ENCODE measurements at regions not wholly inside any gene's neighbourhood (a gene's known extent, or its start where the extent isn't known, plus 50 kb on each side); places are given as distances from the start of the nearest gene placed in this dataset.
A peak's percentile ranks its signal among the peaks of the same experiment; 100 is the strongest.

DNA sequence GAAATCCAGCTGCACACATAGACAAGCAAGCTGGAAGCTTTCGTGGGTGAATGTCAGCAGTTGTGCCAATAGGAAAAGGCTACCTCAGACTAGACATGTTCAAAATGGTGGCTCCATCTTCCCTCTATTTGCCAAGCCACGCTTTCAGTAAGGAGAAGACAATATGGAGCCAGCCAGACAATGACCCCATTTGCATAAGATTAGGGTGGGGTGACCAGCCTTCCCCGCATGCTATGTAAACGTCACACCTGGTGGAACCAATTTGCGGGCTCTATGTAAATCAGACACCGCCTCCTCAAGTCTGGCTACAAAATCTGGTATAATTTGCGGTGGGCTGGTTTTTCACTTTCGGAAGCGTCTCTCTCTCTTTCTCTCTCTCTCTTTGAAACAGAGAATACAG is 297.4 kb upstream of the PCDH15 start:
- no peak for DNase-seq

DNA sequence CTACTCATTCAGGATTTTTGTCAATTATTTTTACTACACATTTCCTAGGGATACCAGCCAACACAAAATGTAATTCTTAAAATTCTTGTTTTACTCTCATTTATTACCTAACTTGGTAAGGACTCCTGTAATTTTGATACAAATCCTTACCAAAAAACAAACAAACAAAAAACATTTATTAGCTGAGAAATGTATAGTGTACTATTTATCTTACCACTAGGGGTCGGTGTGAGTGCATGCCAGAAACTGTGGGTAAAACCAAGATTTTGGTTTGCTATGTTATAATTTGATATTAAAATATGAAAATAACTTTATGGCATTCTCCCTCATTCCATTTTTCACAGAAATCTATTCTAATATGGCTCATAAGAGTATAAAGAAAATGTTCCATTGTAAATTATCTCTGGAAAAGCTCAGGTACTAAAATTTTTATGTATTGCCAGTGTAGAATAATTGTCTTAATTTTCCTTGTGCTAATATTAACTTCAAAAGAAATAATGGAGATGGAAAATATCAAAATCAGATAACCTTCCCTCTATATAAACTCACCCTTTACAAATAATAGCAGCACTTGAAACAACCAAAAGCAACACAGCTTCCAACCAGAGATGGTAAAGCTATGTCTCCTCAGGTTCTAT is 290.8 kb upstream of the PCDH15 start:
- DNase-seq = peak; percentile 1

DNA sequence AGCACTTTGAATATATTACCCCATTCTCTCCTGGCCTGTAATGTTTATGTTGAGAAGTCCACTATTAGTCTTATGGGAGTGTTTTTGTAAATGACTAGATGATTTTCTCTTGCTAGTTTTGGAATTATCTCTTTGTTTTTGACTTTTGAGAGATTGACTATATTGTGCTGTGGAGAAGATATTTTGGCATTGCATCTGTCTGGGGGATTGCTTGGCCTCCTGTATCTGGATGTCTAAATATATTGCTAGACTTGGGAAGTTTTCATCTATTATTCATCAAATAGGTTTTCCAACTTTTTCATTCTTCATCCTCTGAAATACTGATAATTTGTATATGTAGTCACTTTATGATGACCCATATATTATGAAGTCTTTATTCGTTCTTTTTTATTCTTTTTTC is 277.1 kb upstream of the PCDH15 start:
- DNase-seq = no peak

DNA sequence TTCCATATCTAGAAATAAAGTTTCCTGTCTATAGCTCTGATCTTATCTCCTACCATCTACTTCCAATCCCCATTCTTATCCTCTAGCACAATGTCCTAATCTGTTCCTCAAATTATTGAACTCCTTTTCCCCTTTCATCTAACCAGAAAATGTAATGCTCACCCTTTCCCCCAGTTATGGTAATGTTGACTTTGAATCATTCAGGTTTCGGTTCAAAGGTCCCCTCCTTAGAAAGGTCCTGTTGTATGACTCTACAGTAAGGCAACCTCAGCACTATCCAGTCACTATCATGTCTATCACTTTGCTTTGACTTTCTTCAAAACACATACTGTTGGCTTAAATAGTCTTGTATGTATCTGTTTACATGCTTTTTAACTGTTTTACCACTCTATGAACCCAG is 264.2 kb upstream of the PCDH15 start:
- no peak for DNase-seq

DNA sequence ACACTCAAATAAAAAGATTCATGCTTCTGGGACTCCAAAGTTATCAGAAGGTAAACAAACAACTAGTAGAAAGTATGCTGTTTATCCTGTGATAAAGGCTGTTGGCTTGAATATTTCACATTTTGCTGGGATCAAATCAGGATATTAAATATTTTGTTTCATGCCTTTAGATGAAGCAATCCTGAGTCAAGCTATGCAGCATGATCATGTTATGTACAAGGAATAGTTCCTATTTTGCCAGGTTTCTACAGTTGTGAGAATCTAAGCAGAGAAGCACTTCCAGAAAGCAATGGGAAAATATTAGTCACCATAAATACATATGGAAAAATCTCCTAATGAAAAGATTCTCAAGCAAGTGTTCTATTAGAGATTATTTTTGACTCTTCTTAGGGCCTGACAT is 262.8 kb upstream of the PCDH15 start:
- DNase-seq = no peak

DNA sequence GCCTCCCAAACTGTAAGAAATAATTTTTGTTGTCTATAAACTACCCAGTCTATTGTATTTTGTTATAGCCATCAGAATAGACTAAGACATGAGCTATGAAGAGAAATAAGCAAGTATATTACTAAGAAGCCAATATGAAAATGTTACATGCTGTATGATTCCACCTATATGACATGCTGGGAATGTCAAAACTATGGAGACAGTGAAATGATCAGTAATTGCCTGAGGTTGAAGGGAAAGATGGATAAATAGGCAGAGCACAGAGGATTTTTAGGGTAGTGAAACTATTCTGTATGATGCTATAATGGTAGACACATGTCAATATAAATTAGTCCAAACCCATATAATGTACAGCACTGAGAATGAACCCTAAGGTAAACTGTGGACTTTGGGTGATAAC is 261.3 kb upstream of the PCDH15 start:
- no peak for DNase-seq

DNA sequence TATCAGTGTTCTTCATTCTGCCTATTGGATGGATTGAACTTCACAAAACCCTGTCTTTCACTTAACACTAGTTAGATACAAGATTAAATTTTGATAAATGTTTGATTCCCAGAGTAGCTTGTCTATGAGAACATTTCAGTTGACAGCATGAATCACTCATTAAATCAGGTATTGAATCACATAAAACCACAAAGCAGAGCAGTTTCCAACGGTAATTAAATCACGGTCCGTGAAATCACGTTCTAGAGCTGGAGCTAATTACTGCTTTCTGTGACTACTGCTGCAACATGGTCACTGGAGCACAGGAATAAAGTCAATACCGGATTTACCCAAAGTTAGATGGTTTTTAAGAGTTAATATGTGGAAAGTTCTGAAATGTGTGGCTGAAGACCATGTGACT is 257.8 kb upstream of the PCDH15 start:
- no peak for DNase-seq

DNA sequence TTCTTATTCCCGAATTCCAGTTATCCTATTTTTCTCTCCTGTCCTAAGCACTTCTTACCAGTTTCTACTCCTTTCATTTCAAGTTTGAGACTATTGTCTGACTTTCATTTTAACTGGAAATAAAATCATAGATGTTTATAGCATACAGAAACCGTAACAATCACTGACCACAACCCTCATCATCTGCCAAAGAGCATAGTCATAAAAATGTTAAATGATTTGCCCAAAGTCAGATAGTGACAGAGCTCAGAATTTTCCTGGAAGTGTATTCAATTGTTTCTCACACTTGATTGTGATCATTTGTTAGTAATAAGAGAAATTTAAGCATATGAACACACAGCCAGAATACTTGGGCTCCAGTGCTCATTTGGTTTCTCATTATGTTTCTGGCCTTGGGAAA is 250.5 kb upstream of the PCDH15 start:
- DNase-seq = no peak

DNA sequence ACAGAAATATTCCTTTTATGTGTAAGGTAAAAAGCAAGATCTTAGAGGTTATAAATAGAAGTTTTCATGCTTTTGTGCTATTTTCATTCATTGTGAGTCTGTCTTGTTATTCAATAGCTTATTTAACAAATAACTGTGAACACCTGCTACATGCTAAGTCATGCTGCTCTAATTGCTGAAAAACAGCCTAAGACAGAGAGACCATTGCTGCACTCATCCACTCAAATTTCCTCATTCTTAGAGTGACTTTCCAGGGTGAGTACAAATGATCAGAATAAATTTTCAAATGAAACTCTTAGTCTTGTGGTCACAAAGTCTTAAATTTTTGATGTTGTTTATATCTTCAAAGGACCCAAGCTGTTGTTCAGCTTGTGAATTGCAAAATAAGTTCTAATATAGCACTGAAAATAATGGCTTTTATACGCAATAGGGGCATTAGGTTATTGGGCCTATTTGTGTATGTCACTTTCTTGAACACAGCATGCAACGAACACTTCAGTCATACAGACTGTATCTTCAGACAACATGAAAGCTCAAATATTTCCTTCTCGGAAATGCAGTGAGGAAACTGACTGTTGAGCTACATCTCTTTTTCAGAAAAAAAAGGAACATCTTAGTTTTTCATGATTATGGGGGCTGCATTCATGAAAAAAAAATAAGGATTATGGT is 247.9 kb upstream of the PCDH15 start:
- no peak for DNase-seq

DNA sequence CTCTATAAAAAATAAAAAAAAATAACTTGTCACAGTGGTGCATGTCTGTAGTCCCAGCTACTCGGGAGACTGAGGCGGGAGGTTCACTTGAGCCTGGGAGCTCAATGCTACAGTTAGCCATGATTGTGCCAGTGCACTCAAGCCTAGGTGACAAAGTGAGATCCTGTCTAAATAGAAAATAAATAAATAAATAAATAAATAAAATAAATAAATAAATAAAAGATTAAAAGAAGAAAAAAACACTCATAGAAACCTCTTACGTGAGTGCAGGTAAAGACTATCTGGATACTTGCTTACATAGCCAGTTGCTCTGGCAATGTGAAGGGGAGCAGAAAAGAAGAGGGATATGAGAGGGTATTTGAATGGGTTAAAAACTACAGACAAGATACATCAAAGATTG is 242.5 kb upstream of the PCDH15 start:
- DNase-seq = no peak

DNA sequence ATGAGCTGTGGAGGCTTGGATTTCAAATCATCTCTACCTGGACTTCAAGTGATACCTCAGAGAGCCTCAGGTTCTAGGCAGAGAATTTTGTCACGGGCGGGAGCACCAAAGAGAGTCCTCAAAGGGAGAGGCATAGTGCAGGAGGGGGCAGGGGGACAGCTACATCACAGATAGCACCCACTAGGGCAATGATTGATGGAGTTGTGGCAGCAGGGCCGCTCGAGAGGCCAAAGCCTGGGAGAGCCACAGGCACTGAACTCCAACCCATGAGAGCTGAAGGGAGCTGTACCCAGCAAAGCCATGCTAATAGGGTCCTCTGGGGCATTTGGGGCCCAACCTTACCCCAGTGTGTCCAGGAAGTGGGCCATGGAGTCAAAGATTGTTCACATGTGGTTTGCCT is 232.0 kb upstream of the PCDH15 start:
- no peak for DNase-seq

DNA sequence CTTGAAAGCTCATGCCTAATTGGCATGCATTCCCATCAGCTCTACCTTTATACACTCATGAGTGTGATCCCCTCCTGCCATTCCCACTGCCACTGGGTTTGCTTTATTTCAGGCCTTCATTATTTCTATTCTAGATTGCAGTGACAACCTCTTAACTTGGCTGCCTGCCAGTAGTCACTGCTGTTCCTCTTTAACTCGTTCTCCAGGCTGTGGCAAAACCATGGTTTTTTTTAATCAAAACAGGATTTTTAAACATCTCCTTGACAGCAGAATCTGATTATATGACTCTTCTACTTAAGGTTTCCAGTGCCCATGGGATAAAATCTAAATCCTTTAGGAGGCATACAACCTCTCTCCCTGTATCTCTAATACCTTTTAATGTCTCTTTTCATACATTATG is 223.7 kb upstream of the PCDH15 start:
- no peak for DNase-seq

DNA sequence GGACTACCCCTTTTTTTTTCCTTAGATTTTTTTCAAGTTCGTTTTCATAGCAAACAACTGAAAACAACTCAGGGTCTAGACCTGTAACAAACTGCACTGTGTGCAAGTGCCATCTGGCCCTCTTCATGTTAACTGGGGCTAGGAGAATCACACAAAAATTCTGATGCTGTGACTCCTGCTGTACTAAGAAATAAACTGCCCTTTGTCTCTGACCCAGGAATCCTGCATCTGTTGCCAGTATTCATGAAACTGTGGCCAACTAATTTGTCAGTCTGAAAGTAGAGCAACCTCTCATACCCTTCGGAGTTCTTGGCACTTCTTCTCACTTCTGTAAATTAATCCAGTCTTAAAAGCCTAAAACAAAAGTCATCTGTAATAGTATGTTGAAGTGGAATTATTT is 218.4 kb upstream of the PCDH15 start:
- no peak for DNase-seq

DNA sequence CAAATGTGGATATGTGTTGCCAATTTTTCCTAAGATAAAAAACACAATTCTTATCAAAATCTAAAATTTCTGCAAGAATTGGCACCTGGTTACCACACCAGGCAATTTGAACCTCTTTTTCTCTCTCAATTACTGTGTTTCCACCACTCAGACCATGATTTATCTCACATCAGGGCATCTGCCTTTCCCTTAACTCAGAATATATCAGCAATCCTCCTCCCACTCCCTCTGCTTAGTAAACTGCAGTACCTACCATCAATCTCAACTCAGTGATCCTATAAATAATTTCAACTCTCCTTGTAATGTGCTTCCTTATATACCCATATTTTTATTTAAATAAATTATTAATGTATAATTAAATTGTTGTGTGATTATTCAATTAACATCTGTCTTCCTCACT is 212.3 kb upstream of the PCDH15 start:
- DNase-seq = no peak

DNA sequence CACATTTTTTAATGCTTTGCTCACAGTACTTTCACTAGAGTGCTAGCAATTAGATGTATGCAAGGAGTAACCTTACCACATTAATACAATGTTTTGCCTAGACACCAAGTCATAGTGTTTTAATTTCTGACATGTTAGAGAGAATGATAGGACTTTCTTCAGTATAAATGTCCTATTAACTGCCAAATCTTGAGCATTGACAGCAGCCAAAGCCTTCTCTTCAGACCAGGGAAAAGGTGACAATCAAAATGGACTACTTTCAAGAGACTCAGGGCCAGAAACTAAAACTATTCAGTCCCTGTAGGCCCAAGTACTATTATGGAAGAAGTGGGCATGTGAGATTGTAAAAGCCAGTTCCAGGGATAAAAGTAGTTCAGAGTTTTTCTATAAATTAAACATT is 201.4 kb upstream of the PCDH15 start:
- no peak for DNase-seq

DNA sequence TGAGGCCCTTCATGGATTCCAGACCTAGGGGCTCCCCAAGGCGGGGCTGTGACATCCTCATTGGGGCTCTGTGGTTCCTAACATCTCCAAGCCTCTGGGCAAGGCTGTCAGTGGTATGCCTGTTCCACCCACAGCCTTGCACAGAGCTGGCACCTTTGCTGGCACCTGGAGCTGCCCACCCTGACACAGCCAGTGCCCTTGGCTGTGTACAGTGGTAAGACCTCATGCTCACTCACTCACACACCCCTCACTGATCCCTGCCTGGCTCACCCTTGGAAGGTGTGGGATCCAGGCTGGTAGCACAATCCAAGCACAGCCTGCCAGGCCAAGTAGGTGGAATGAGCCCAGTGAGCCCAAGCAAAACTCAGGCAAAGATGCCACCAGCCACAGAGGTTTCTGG is 200.4 kb upstream of the PCDH15 start:
- DNase-seq = no peak

DNA sequence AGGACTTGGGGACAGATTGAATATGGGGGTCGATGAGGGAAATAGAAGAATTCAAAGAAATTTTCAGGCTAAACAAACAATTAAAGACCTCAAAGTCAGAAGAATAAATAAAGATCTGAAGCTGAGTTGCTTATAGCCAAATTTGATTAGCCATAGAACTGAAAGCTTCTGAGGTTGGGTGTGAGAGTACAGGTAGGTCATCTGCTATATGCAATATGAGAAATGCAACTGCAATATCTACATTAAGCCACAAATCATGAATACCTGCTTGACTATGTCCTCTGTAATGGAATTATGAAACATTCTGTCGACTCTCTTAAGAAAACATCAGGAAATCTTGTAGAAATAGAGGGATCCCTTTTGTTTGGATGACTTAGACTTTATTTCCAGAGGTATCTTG is 192.1 kb upstream of the PCDH15 start:
- DNase-seq = no peak

DNA sequence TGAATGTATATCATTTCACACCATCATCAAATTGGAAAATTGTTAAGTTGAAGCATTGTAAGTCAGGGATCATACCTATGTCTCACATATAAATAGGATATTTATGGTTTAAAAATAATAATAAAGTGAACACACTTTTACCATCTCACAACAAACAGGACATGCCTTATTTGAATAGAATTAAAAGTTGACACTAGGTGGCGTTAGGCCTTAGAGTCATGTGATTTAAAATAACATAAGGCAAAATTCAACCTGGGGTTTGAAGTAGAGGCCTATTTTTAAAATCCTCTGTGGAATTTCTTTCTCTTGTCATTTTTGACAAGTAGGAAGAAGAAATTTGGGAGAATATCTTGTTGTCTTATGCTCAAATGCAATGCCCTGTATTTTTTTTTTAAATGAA is 184.7 kb upstream of the PCDH15 start:
- DNase-seq = no peak

DNA sequence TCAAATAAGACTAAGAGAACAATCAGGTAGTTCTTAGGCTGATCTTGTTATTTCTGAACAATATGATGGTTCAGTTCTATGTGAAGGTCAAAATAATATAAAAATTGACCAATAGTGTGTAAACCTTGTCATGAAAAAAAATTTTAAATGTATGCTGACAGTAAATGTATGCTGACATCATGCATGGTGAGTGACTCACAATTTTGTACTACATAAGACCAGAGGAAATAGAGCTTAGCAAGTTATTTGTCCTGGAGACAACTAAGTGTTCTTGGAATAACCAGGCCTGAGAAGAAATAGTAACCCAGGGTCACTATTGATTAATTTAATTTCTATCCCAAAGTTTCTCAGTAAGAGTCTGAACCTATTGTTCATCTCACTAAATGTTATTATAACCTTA is 182.2 kb upstream of the PCDH15 start:
- DNase-seq = no peak

DNA sequence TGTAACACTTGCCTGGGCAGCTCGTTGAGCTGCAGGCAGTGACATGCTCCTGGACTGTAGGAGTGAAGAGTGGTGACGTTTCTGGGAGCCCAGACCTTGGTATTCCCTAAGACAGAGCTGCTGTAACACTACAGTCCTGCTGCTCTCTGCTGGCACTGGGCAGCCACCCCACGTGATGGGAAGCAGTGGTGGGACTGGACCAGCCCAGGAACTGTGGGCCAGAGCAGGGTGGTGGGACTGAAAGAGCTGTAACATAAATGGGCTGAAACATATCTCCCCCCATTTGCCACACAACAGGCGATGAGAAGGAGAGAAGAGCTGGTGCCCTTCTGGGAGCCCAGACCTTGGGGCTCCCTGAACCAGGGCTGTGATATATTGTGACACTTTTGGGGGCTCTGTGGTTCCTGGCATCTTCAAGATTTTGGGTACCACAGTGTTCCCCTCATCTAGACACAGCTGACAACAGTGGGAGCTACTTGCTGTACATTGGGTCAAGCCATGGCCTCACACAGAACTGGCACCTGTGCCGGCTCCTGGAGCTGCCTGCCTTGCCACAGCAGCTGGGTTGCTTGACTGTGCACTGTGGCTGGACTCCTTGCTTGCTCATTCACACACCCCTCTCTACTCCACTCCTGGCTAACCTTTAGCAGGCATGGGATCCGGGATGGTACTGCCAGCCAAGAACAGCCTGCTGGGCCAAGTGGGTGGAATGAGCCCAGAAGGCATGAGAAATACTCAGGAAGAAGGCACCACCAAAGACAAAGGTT is 161.3 kb upstream of the PCDH15 start:
- no peak for DNase-seq

DNA sequence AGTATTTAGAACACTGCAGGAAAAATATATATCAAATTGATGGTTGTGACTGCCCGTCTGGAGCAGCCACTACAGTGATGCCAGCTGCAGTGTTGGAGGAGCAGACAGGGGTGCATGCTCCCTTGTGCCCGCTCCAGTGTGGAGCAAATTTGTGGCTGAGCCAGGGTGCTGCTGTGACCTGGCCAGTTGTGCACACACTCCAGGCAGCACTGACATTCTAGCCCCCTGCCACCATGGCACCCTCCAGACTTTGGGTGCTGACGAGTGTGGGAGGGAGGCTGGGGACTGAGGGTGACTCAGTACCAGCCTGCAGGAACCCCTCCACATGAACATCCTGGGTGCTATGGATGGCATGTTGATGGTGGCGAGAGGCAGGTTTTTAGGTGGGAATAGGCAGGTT is 160.0 kb upstream of the PCDH15 start:
- no peak for DNase-seq

DNA sequence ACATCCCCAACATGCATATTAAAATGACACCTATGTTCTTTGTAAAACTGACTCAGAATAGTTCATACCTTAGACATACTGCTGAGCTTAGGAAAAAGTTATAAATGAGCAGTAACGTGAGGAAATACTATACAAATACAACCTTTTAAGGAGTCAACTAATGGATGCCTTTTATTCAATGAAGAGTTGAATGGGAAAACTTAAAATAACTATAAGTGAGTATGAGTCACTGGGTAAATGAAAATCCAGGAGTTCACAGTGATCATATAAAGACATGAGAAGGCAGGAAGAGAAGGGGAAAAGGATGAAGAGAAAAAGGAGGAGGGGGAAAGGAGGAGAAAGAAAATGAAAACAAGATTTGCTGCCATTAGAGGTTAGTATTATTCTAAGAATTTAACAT is 157.8 kb upstream of the PCDH15 start:
- no peak for DNase-seq

DNA sequence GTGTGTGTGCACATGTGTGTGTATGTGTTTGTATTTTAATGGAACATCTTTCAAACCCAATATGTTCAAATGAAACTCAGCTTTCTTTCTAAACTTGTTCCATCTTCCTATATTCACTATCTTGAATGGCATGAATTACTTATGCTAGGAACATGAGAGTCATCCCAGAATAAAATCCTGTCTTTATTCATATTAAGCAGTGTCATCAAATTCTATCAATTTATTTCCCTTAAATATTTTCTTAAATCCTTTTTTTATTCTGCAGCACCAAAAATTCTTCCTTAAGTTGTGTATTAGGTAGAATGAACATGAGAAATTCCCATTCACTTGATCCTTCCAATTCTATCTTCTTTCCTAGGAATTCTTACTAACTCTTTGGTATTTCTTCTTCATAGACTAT is 146.6 kb upstream of the PCDH15 start:
- DNase-seq = no peak

DNA sequence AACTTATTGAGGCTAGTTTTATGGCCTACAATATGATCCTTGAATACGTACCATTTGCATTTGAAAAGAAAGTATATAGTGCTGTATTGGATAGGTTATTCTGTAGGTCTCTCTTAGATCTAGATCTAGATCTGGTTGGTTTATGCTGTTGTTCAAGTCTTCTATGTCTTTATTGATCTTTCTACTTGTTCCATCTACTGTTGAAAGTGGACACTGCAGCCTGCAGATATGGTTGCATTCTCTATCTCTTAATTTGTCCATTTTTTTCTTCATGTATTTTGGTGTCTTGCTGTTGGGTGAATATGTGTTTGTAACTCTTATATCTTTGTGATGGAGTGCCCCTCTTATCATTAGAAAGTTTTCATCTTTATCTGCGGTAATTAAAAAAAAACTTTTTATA is 139.4 kb upstream of the PCDH15 start:
- no peak for DNase-seq

DNA sequence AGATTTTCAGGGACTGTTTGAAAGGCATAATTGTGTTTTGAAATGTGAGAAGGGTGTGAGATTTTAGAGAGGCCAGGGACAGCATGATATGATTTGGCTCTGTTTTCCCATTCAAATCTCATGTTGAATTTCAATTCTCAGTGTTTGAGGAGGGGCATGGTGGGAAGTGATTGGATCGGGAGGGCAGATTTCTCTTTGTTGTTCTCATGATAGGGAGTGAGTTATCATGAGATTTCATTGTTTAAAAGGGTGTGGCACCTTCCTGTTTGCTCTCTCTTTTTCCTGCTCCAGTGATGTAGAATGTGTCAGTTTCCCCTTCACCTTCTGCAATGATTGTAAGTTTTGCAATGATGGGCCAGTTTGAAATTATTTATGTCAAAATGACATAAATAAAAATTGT is 113.0 kb upstream of the PCDH15 start:
- DNase-seq = no peak

Measured in NCI-H2227 treated with DMSO at 0.1 percent for 48 hours (cell line).